Upper lobe of right lung (tissue), 1 donor: ENCODE measurements at regions not wholly inside any gene's neighbourhood (a gene's known extent, or its start where the extent isn't known, plus 50 kb on each side); places are given as distances from the start of the nearest gene placed in this dataset.

ENCODE experiments used
- ATAC-seq: fragments of 200-7000 bp; cut with Tn5 transposase; one replicate; pipeline ENCODE4 v1.9.1; 2020; ENCODE audit warnings: mild to moderate bottlenecking, moderate library complexity
- DNase-seq: peaks from one replicate; pipeline ENCODE4 v3.0.0-alpha.2; 2020
- H3K27ac ChIP-seq: fragments of 200-600 bp; one replicate; pipeline ENCODE4 v1.8.0; 2022
- H3K27me3 ChIP-seq: fragments of 200-600 bp; one replicate; pipeline ENCODE4 v1.8.0; 2022; ENCODE audit warnings: mild to moderate bottlenecking
- H3K36me3 ChIP-seq: fragments of 200-600 bp; one replicate; pipeline ENCODE4 v1.8.0; 2022
- H3K4me1 ChIP-seq: fragments of 200-600 bp; one replicate; pipeline ENCODE4 v1.8.0; 2022
- H3K4me3 ChIP-seq: fragments of 200-600 bp; one replicate; pipeline ENCODE4 v1.8.0; 2022; ENCODE audit warnings: mild to moderate bottlenecking
- H3K9me3 ChIP-seq: fragments of 200-600 bp; one replicate; pipeline ENCODE4 v1.8.0; 2022
- intact Hi-C: fragments of 100-400 bp; cut with DNase I; formaldehyde crosslinking; loops from one replicate; pipeline ENCODE4 v1.11.0; 2022
- TF ChIP-seq, protein P1 (sequence below): fragments of 200-600 bp; IDR thresholded peaks from one replicate; pipeline ENCODE4 v1.8.0; 2022; ENCODE audit warnings: antibody characterized with exemption
- donor health status: DM: no; HTN: yes; CAD: no; lungs with severe emphysema.

- intact Hi-C loops: no loop called here
- H3K4me3 ChIP-seq: no peak overlapping the region
- no peaks in the 10 kb centered on the region for H3K9me3 ChIP-seq
- TF ChIP-seq, protein P1, sequence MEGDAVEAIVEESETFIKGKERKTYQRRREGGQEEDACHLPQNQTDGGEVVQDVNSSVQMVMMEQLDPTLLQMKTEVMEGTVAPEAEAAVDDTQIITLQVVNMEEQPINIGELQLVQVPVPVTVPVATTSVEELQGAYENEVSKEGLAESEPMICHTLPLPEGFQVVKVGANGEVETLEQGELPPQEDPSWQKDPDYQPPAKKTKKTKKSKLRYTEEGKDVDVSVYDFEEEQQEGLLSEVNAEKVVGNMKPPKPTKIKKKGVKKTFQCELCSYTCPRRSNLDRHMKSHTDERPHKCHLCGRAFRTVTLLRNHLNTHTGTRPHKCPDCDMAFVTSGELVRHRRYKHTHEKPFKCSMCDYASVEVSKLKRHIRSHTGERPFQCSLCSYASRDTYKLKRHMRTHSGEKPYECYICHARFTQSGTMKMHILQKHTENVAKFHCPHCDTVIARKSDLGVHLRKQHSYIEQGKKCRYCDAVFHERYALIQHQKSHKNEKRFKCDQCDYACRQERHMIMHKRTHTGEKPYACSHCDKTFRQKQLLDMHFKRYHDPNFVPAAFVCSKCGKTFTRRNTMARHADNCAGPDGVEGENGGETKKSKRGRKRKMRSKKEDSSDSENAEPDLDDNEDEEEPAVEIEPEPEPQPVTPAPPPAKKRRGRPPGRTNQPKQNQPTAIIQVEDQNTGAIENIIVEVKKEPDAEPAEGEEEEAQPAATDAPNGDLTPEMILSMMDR: no peak
- no peak overlapping the region for H3K27ac ChIP-seq
- no peaks in the 10 kb centered on the region for H3K36me3 ChIP-seq
- peaks cover 29% of the 10 kb centered on the region for H3K27me3 ChIP-seq
- no peak for DNase-seq
- H3K4me1 ChIP-seq: no peaks in the 10 kb centered on the region
- ATAC-seq: no peak
Observed at GRCh38 chr17:79330229-79330628, 255.6 kb downstream of the ENGASE start.

DNA sequence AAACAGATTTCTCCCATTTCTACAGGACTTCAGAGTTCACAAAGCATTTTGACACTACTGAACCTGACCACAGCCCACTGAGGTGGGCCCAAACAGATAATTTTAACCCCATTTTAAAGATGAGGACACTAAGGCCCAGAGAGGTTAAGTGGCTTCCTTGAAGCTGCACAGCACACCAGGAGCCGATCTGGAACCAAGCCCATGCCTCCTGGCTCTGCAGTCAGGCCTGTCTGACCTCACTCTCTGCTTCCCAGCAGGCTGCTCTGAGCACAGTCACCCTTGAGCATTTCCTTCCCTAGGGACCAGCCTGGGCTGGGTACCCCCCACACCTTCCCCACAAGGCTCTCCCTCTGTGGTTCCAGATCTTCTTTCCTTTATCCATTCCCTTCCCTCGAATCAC, 252.2 kb downstream of the ENGASE start:
- intact Hi-C loops: no loop called here
- H3K4me3 ChIP-seq: no peak overlapping the region
- H3K27me3 ChIP-seq: peaks cover 26% of the 10 kb centered on the region
- no peak overlapping the region for H3K27ac ChIP-seq
- H3K9me3 ChIP-seq: no peaks in the 10 kb centered on the region
- ATAC-seq: no peak
- no peaks in the 10 kb centered on the region for H3K36me3 ChIP-seq
- H3K4me1 ChIP-seq: no peaks in the 10 kb centered on the region
- DNase-seq: no peak
- TF ChIP-seq, protein P1: no peak

DNA sequence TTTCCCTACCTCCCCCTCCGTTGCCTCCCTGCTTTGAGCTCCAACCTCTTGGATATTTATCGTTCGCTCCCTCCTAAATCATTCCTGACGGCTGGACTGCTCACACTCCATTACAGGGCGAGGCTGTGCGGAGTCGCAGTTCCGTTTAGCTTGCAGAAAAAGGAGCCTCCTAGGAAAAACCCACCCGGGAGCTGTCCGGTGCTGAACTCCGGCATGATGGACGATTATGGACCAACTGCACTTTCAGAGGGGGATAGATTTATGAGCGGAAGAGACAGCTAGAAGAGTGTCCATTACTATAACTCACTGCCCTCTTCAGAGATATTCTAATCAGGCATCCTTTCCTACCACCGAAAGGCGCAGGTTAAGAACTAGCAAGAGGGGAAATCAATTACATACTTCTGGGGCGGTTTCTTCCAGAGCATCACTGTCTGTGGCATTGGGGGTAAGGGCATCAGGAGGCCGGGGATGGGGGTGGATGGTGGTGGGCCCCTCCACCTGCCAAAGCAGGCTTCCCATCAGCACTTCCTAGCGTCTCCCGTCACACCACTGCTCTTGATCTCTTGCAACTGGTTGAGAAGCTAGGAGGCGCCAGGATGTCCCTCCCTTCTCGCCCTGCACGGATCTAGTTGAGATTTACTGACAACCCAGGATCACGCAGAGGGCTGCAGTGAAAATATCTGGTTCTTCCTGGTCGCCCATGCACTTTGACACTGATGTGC, 251.2 kb downstream of the ENGASE start:
- H3K9me3 ChIP-seq: no peaks in the 10 kb centered on the region
- no peak for DNase-seq
- no peak overlapping the region for H3K27ac ChIP-seq
- no peak for ATAC-seq
- no peaks in the 10 kb centered on the region for H3K4me1 ChIP-seq
- H3K27me3 ChIP-seq: peaks cover 26% of the 10 kb centered on the region
- no peaks in the 10 kb centered on the region for H3K36me3 ChIP-seq
- H3K4me3 ChIP-seq: no peak overlapping the region
- intact Hi-C loops: no loop called here
- TF ChIP-seq, protein P1: no peak

GRCh38 chr17:79324194-79324593, 249.6 kb downstream of the ENGASE start:
- Histone ChIP-seq H3K4me1 (no peaks in the 10 kb centered on the region), H3K4me3 (no peak overlapping the region), H3K27ac (no peak overlapping the region), H3K27me3 (peaks cover 23% of the 10 kb centered on the region), H3K9me3 (no peaks in the 10 kb centered on the region), H3K36me3 (no peaks in the 10 kb centered on the region)
- DNase-seq (no peak), ATAC-seq (no peak)
- TF ChIP-seq, protein P1: no peak
- intact Hi-C loops: no loop called here

GRCh38 chr17:79323566-79323965, 248.9 kb downstream of the ENGASE start:
- DNase-seq: no peak
- intact Hi-C loops: no loop called here
- H3K4me1 ChIP-seq: no peaks in the 10 kb centered on the region
- no peaks in the 10 kb centered on the region for H3K9me3 ChIP-seq
- H3K27me3 ChIP-seq: peaks cover 16% of the 10 kb centered on the region
- TF ChIP-seq, protein P1: no peak
- ATAC-seq: no peak
- H3K4me3 ChIP-seq: no peak overlapping the region
- no peak overlapping the region for H3K27ac ChIP-seq
- no peaks in the 10 kb centered on the region for H3K36me3 ChIP-seq
